ENCODE measurements at regions not wholly inside any gene's neighbourhood (a gene's known extent, or its start where the extent isn't known, plus 50 kb on each side); places are given as distances from the start of the nearest gene placed in this dataset.

GRCh38 chr3:29194139-29194538 lies 86.7 kb upstream of the RBMS3 start:
- POLR2A ChIA-PET (ENCODE audit: partially characterized antibody), result no interaction called here
- no peak overlapping the region for H2AFZ ChIP-seq (ENCODE audit: low read length)
- H3K4me3 ChIP-seq (ENCODE audit: extremely low read depth in 1 of 4, insufficient read depth in 2 of 4, low read depth in 3 of 4, low read length in 4 of 4), result no peak overlapping the region
- no peak overlapping the region for H3K27ac ChIP-seq (ENCODE audit: low read depth, low read length)
- WGBS, 2 experiments (ENCODE audit: extremely low coverage in 1 of 2, insufficient coverage in 1 of 2, insufficient read length in 1 of 2, insufficient replicate concordance in 2 of 2, low coverage in 1 of 2, low lambda C conversion rate in 2 of 2, missing lambda C conversion rate in 1 of 2), result 100% methylated on average over 1 of the region's 1 CpG; no CpG with 5 or more reads in 1 of the 2 experiments
- no peak overlapping the region for H2AK5ac ChIP-seq (ENCODE audit: low read depth, low read length)
- no peak for FAIRE-seq
- H3K4me1 ChIP-seq (replicated peaks in 1 of 4; ENCODE audit: control insufficient read depth in 3 of 4, insufficient read depth in 4 of 4, low read length in 3 of 4), result no peaks in the 10 kb centered on the region
- no peak overlapping the region for H3K23ac ChIP-seq (ENCODE audit: insufficient read length)
- H2BK120ac ChIP-seq (replicated peaks; ENCODE audit: low read depth, low read length), result no peak overlapping the region
- H2BK20ac ChIP-seq (ENCODE audit: low read length), result no peak overlapping the region
- H2BK15ac ChIP-seq (ENCODE audit: low read length), result no peak overlapping the region
- no peak overlapping the region for H3K14ac ChIP-seq (ENCODE audit: insufficient read length)
- no peak overlapping the region for H3K56ac ChIP-seq (replicated peaks; ENCODE audit: insufficient read length, low read depth, low read length)
- H3K27me3 ChIP-seq (replicated peaks in 1 of 4; ENCODE audit: control insufficient read depth in 3 of 4, extremely low read depth in 1 of 4, insufficient read depth in 3 of 4, low read length in 3 of 4), result no peaks in the 10 kb centered on the region
- no peaks in the 10 kb centered on the region for H3K79me1 ChIP-seq (ENCODE audit: low read depth, low read length)
- H4K5ac ChIP-seq (ENCODE audit: insufficient read length, low read depth, low read length), result no peak overlapping the region
- DNase-seq (ENCODE audit: low read depth in 1 of 2, low spot score in 2 of 2), result no peak
- no peak overlapping the region for H4K91ac ChIP-seq (replicated peaks; ENCODE audit: insufficient read length, low read length)
- no peaks in the 10 kb centered on the region for H3K23me2 ChIP-seq (ENCODE audit: low read depth, low read length)
- TF ChIP-seq BRCA1 (IDR thresholded peaks at IDR 0.05; ENCODE audit: low read depth, low read length) (no peak), CTCF (IDR thresholded peaks at IDR 0.05; ENCODE audit: control extremely low read depth in 1 of 3, insufficient read depth in 1 of 3, low read depth in 1 of 3, low read length in 3 of 3) (no peak)
- H3K9ac ChIP-seq (replicated peaks in 1 of 4; ENCODE audit: extremely low read depth in 1 of 4, low read depth in 3 of 4, low read length in 3 of 4), result no peak overlapping the region
- no peak overlapping the region for H2BK12ac ChIP-seq (ENCODE audit: low read depth, low read length)
- H4K8ac ChIP-seq (ENCODE audit: extremely low read depth, insufficient read depth, low read length), result no peak overlapping the region
- no peak overlapping the region for H2BK5ac ChIP-seq (ENCODE audit: low read depth, low read length)
- H3K18ac ChIP-seq (ENCODE audit: extremely low read depth, low read length), result no peak overlapping the region
- CTCF ChIA-PET (ENCODE audit: partially characterized antibody), result interaction anchor here (1.2 kb wide), 1 partner anchor 34 kb away, joined by 4 read pairs; no protein-coding TSS in a partner anchor
- H3K9me3 ChIP-seq (ENCODE audit: insufficient read depth in 2 of 2, low read depth in 1 of 2, low read length in 1 of 2), result no peaks in the 10 kb centered on the region
- no peak overlapping the region for H3K4ac ChIP-seq (replicated peaks; ENCODE audit: insufficient read length, low read depth, low read length)
- no peaks in the 10 kb centered on the region for H3K36me3 ChIP-seq (ENCODE audit: control insufficient read depth in 2 of 4, insufficient read depth in 4 of 4, low read length in 3 of 4)
- H3K4me2 ChIP-seq (ENCODE audit: insufficient read depth in 1 of 2, low read depth in 2 of 2, low read length in 2 of 2), result no peak overlapping the region
- H3K79me2 ChIP-seq (ENCODE audit: control insufficient read depth in 1 of 2, insufficient read depth in 2 of 2, low read length in 2 of 2), result no peaks in the 10 kb centered on the region
- no peaks in the 10 kb centered on the region for H4K20me1 ChIP-seq (replicated peaks in 1 of 2; ENCODE audit: control insufficient read depth in 1 of 2, insufficient read depth in 2 of 2, low read length in 2 of 2)

Data from H1 (cell line).